ENCODE measurements at regions not wholly inside any gene's neighbourhood (a gene's known extent, or its start where the extent isn't known, plus 50 kb on each side); places are given as distances from the start of the nearest gene placed in this dataset.
A peak's percentile ranks its signal among the peaks of the same experiment; 100 is the strongest.

- Histone ChIP-seq H3K4me1 (ENCODE audit: control insufficient read depth, insufficient read depth, low read length) (no peaks in the 10 kb centered on the region), H3K36me3 (ENCODE audit: control insufficient read depth, insufficient read depth, low read length) (no peaks in the 10 kb centered on the region), H3K4me3 (ENCODE audit: low read length) (no peak overlapping the region), H3K27me3 (ENCODE audit: control insufficient read depth, insufficient read depth, low read length) (peaks cover 9% of the 10 kb centered on the region), H3K9me3 (replicated peaks; ENCODE audit: control insufficient read depth, low read depth, low read length) (no peaks in the 10 kb centered on the region), H3K27ac (ENCODE audit: low read length) (no peak overlapping the region)
- DNase-seq, result no peak
- 83% methylated on average over 11 of the region's 15 CpGs for WGBS (ENCODE audit: insufficient coverage)
Measured at GRCh38 chr11:119853581-119854360, 124.8 kb upstream of the NECTIN1 start.

GRCh38 chr11:119852741-119853140 lies 123.7 kb upstream of the NECTIN1 start:
- DNase-seq, result no peak
- H3K9me3 ChIP-seq (replicated peaks; ENCODE audit: control insufficient read depth, low read depth, low read length), result no peaks in the 10 kb centered on the region
- no peaks in the 10 kb centered on the region for H3K36me3 ChIP-seq (ENCODE audit: control insufficient read depth, insufficient read depth, low read length)
- H3K27me3 ChIP-seq (ENCODE audit: control insufficient read depth, insufficient read depth, low read length), result peaks cover 3% of the 10 kb centered on the region
- no peaks in the 10 kb centered on the region for H3K4me1 ChIP-seq (ENCODE audit: control insufficient read depth, insufficient read depth, low read length)
- H3K4me3 ChIP-seq (ENCODE audit: low read length), result no peak overlapping the region
- H3K27ac ChIP-seq (ENCODE audit: low read length), result no peak overlapping the region
- WGBS (ENCODE audit: insufficient coverage), result 73% methylated on average over 2 of the region's 2 CpGs

GRCh38 chr11:119850822-119851409 lies 121.9 kb upstream of the NECTIN1 start:
- Histone ChIP-seq H3K4me3 (ENCODE audit: low read length) (no peak overlapping the region), H3K36me3 (ENCODE audit: control insufficient read depth, insufficient read depth, low read length) (no peaks in the 10 kb centered on the region), H3K27me3 (ENCODE audit: control insufficient read depth, insufficient read depth, low read length) (peaks cover 3% of the 10 kb centered on the region), H3K27ac (ENCODE audit: low read length) (no peak overlapping the region), H3K4me1 (ENCODE audit: control insufficient read depth, insufficient read depth, low read length) (no peaks in the 10 kb centered on the region), H3K9me3 (replicated peaks; ENCODE audit: control insufficient read depth, low read depth, low read length) (peaks cover 3% of the 10 kb centered on the region)
- 87% methylated on average over 4 of the region's 5 CpGs for WGBS (ENCODE audit: insufficient coverage)
- no peak for DNase-seq

GRCh38 chr11:119849872-119850271 lies 120.9 kb upstream of the NECTIN1 start:
- Histone ChIP-seq H3K4me1 (ENCODE audit: control insufficient read depth, insufficient read depth, low read length) (peaks cover under 1% of the 10 kb centered on the region), H3K9me3 (replicated peaks; ENCODE audit: control insufficient read depth, low read depth, low read length) (peaks cover 4% of the 10 kb centered on the region), H3K4me3 (ENCODE audit: low read length) (no peak overlapping the region), H3K27me3 (ENCODE audit: control insufficient read depth, insufficient read depth, low read length) (peaks cover 3% of the 10 kb centered on the region), H3K27ac (ENCODE audit: low read length) (no peak overlapping the region), H3K36me3 (ENCODE audit: control insufficient read depth, insufficient read depth, low read length) (no peaks in the 10 kb centered on the region)
- DNase-seq, result no peak
- WGBS (ENCODE audit: insufficient coverage), result no CpG with 5 or more reads among the region's 1 CpG

GRCh38 chr11:119847853-119848252 lies 118.9 kb upstream of the NECTIN1 start:
- Histone ChIP-seq H3K27ac (ENCODE audit: low read length) (no peak overlapping the region), H3K4me1 (ENCODE audit: control insufficient read depth, insufficient read depth, low read length) (peaks cover 3% of the 10 kb centered on the region), H3K27me3 (ENCODE audit: control insufficient read depth, insufficient read depth, low read length) (peaks cover 5% of the 10 kb centered on the region), H3K36me3 (ENCODE audit: control insufficient read depth, insufficient read depth, low read length) (no peaks in the 10 kb centered on the region), H3K9me3 (replicated peaks; ENCODE audit: control insufficient read depth, low read depth, low read length) (peaks cover 4% of the 10 kb centered on the region), H3K4me3 (ENCODE audit: low read length) (no peak overlapping the region)
- 36% methylated on average over 4 of the region's 4 CpGs for WGBS (ENCODE audit: insufficient coverage)
- no peak for DNase-seq

GRCh38 chr11:119846374-119846773 lies 117.4 kb upstream of the NECTIN1 start:
- Histone ChIP-seq H3K4me3 (ENCODE audit: low read length) (no peak overlapping the region), H3K27ac (ENCODE audit: low read length) (no peak overlapping the region), H3K9me3 (replicated peaks; ENCODE audit: control insufficient read depth, low read depth, low read length) (peaks cover 4% of the 10 kb centered on the region), H3K36me3 (ENCODE audit: control insufficient read depth, insufficient read depth, low read length) (no peaks in the 10 kb centered on the region), H3K27me3 (ENCODE audit: control insufficient read depth, insufficient read depth, low read length) (peaks cover 7% of the 10 kb centered on the region), H3K4me1 (ENCODE audit: control insufficient read depth, insufficient read depth, low read length) (peaks cover 3% of the 10 kb centered on the region)
- WGBS (ENCODE audit: insufficient coverage), result 91% methylated on average over 1 of the region's 3 CpGs
- DNase-seq, result no peak

GRCh38 chr11:119845756-119846155 lies 116.8 kb upstream of the NECTIN1 start:
- Histone ChIP-seq H3K9me3 (replicated peaks; ENCODE audit: control insufficient read depth, low read depth, low read length) (peaks cover 4% of the 10 kb centered on the region), H3K27ac (ENCODE audit: low read length) (no peak overlapping the region), H3K36me3 (ENCODE audit: control insufficient read depth, insufficient read depth, low read length) (no peaks in the 10 kb centered on the region), H3K27me3 (ENCODE audit: control insufficient read depth, insufficient read depth, low read length) (peaks cover 4% of the 10 kb centered on the region), H3K4me1 (ENCODE audit: control insufficient read depth, insufficient read depth, low read length) (peaks cover 3% of the 10 kb centered on the region), H3K4me3 (ENCODE audit: low read length) (no peak overlapping the region)
- WGBS (ENCODE audit: insufficient coverage), result 90% methylated on average over 4 of the region's 4 CpGs
- no peak for DNase-seq

GRCh38 chr11:119845305-119845704 lies 116.3 kb upstream of the NECTIN1 start:
- Histone ChIP-seq H3K36me3 (ENCODE audit: control insufficient read depth, insufficient read depth, low read length) (no peaks in the 10 kb centered on the region), H3K4me1 (ENCODE audit: control insufficient read depth, insufficient read depth, low read length) (peaks cover 3% of the 10 kb centered on the region), H3K27me3 (ENCODE audit: control insufficient read depth, insufficient read depth, low read length) (peaks cover 4% of the 10 kb centered on the region), H3K4me3 (ENCODE audit: low read length) (no peak overlapping the region), H3K27ac (ENCODE audit: low read length) (no peak overlapping the region), H3K9me3 (replicated peaks; ENCODE audit: control insufficient read depth, low read depth, low read length) (peaks cover 4% of the 10 kb centered on the region)
- WGBS (ENCODE audit: insufficient coverage), result 59% methylated on average over 8 of the region's 10 CpGs
- no peak for DNase-seq

- H3K27ac ChIP-seq (ENCODE audit: low read length), result no peak overlapping the region
- DNase-seq, result peak; percentile 25
- WGBS (ENCODE audit: insufficient coverage), result 22% methylated on average over 1 of the region's 4 CpGs
- peaks cover 3% of the 10 kb centered on the region for H3K4me1 ChIP-seq (ENCODE audit: control insufficient read depth, insufficient read depth, low read length)
- H3K9me3 ChIP-seq (replicated peaks; ENCODE audit: control insufficient read depth, low read depth, low read length), result peaks cover 4% of the 10 kb centered on the region
- peaks cover 7% of the 10 kb centered on the region for H3K27me3 ChIP-seq (ENCODE audit: control insufficient read depth, insufficient read depth, low read length)
- no peak overlapping the region for H3K4me3 ChIP-seq (ENCODE audit: low read length)
- no peaks in the 10 kb centered on the region for H3K36me3 ChIP-seq (ENCODE audit: control insufficient read depth, insufficient read depth, low read length)
Measured at GRCh38 chr11:119844808-119845207, 115.8 kb upstream of the NECTIN1 start.

- Histone ChIP-seq H3K9me3 (replicated peaks; ENCODE audit: control insufficient read depth, low read depth, low read length) (peaks cover 4% of the 10 kb centered on the region), H3K36me3 (ENCODE audit: control insufficient read depth, insufficient read depth, low read length) (no peaks in the 10 kb centered on the region), H3K4me3 (ENCODE audit: low read length) (no peak overlapping the region), H3K27me3 (ENCODE audit: control insufficient read depth, insufficient read depth, low read length) (peaks cover 7% of the 10 kb centered on the region), H3K4me1 (ENCODE audit: control insufficient read depth, insufficient read depth, low read length) (peaks cover 3% of the 10 kb centered on the region), H3K27ac (ENCODE audit: low read length) (no peak overlapping the region)
- WGBS (ENCODE audit: insufficient coverage), result 48% methylated on average over 6 of the region's 6 CpGs
- DNase-seq, result no peak
Measured at GRCh38 chr11:119843877-119844276, 114.9 kb upstream of the NECTIN1 start.

Data from muscle of leg (tissue), 3 donors.